ENCODE measurements at regions not wholly inside any gene's neighbourhood (a gene's known extent, or its start where the extent isn't known, plus 50 kb on each side); places are given as distances from the start of the nearest gene placed in this dataset.

GRCh38 chr6:48057601-48058000 lies 53.4 kb downstream of the PTCHD4 start:
- DNase-seq (ENCODE audit: low spot score) = no peak
- FAIRE-seq = no peak

GRCh38 chr6:48048451-48049146 lies 62.4 kb downstream of the PTCHD4 start:
- DNase-seq (ENCODE audit: low spot score) = no peak
- FAIRE-seq = no peak

- no peak for DNase-seq (ENCODE audit: low spot score)
- FAIRE-seq = no peak
These were observed 69.1 kb downstream of the PTCHD4 start for GRCh38 chr6:48041894-48042293.

- FAIRE-seq (no peak), DNase-seq (ENCODE audit: low spot score) (no peak)
These were observed 73.1 kb downstream of the PTCHD4 start for GRCh38 chr6:48037946-48038345.

GRCh38 chr6:48036316-48036715 lies 74.7 kb downstream of the PTCHD4 start:
- no peak for FAIRE-seq
- DNase-seq (ENCODE audit: low spot score) = peak; percentile 36

DNA sequence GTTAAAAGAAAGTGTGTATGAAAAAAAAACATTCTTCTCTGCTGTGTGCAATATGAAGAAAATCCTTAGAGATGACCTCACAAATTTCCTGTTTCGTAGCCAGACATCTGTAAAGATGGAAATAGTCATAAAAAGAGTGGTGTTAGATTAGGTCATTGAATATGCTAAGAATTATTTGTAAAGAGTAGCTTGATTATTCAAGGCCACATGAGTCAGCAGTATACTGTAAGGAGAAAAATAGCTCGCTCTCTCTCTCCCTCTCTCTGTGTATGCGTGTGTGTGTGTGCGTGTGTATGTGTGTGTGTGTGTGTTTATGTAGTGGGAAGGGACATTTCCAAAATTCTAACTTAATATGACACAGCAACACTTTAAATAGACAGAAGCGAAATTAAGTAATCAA lies 78.8 kb downstream of the PTCHD4 start:
- peak; percentile 21 for DNase-seq (ENCODE audit: low spot score)

DNA sequence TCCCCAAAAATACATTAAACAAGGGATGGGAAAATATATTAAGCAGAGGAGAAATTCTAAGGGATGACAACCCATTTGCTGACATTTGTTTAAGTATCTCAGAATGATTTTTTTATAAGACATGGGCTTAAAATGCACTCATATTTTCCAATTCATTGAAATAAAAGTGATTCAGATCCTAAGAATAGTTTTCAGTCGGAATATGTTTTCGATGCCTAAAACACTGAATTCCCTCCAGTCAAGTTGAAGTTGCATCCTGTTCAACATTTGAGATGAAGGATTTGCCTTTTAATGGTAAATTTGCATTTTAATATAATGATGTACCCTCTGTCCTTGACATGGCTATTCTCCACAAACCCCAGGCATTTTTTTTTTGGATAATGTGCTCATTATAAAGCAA lies 79.3 kb downstream of the PTCHD4 start:
- no peak for FAIRE-seq
- no peak for DNase-seq (ENCODE audit: low spot score)

More for the DNA sequence above, 78.8 kb downstream of the PTCHD4 start:
- FAIRE-seq = no peak

GRCh38 chr6:48027704-48028435 lies 83.1 kb downstream of the PTCHD4 start:
- DNase-seq (ENCODE audit: low spot score) (no peak), FAIRE-seq (no peak)

DNA sequence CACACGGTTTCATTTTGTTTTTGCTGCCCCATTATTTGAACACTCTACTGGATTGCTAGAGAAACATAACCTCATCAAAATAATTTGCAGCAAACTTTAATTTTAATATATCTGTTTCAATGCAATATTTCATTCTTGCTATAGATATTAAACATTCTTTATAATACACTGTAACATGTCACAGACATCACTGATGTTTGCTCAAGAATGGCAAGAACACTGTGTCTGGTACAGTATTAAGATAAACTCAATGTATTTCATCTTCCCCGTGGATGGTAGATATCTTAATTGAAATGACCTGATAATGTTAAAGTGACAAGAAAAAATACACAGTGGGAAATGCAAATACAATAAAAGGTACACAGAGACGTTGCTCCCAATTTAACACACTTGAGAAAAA lies 86.0 kb downstream of the PTCHD4 start:
- FAIRE-seq (no peak), DNase-seq (ENCODE audit: low spot score) (no peak)

- DNase-seq (ENCODE audit: low spot score) (no peak), FAIRE-seq (no peak)
These were observed 89.1 kb downstream of the PTCHD4 start for GRCh38 chr6:48021904-48022303.

GRCh38 chr6:48016020-48016755 lies 94.8 kb downstream of the PTCHD4 start:
- peak; percentile 23 for DNase-seq (ENCODE audit: low spot score)
- FAIRE-seq = no peak

- DNase-seq (ENCODE audit: low spot score) (no peak), FAIRE-seq (no peak)
These were observed 118.2 kb downstream of the PTCHD4 start for GRCh38 chr6:47992809-47993208.

DNA sequence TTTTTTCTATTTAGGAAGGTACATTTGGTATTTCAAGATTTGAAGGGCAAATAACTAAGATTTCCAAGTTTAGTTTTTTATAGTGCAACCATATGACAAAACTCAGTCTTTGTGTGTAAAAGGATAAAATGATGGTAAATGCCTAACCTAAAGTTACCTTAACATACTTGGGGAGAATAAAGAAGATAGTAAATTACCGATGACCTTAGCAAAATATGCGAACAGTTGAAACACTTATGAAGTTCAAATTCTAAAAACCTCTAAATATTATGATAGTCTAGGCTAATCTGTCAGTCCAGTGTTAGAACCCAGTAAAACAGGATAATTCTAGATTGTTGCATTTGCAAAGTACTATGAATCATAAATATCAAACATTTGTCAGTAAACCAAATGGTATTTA lies 127.5 kb downstream of the PTCHD4 start:
- no peak for FAIRE-seq
- DNase-seq (ENCODE audit: low spot score) = no peak

DNA sequence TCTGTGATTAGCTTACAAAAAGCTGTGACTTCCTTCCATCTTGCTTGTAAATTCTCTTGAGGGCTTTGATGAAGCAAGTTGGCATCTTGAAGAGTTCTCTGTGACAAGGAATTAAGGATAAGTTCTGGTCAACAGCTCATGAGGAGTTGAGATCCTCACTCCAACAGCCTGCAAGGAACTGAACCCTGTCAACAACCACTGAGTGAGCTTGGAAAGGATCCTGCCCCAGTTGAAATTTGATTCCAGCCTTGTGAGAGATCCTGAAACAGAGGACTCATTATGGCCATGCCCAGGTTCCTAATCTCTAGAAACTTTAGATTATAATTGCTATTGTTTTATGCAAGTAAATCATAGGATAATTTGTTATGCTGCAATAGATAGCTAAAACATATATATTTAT lies 133.7 kb downstream of the PTCHD4 start:
- FAIRE-seq = no peak
- no peak for DNase-seq (ENCODE audit: low spot score)

- no peak for FAIRE-seq
- no peak for DNase-seq (ENCODE audit: low spot score)
These were observed 136.9 kb downstream of the PTCHD4 start for GRCh38 chr6:47974106-47974505.

DNA sequence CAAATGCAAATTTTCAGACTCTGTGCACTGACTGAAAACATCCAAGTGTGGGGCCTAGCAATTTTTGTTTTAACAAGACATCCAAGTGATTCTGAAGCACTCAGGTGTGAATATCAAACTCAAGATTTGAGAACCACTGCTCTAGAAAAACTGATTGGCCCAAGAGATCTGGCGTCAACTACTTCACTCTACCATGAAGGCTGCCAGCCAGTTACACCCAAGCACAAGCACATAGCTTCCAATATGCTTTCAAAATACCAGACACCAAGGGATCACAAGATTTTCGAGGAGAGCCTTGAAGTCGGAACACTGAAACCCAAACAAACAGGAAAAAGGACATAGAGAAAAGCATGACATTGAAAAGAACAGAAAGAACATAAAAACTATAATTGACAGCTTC lies 140.2 kb downstream of the PTCHD4 start:
- DNase-seq (ENCODE audit: low spot score) (no peak), FAIRE-seq (no peak)

- FAIRE-seq (no peak), DNase-seq (ENCODE audit: low spot score) (no peak)
These were observed 143.2 kb downstream of the PTCHD4 start for GRCh38 chr6:47967843-47968242.

- no peak for FAIRE-seq
- no peak for DNase-seq (ENCODE audit: low spot score)
These were observed 146.0 kb downstream of the PTCHD4 start for GRCh38 chr6:47964969-47965368.

GRCh38 chr6:47952640-47953039 lies 158.4 kb downstream of the PTCHD4 start:
- no peak for FAIRE-seq
- no peak for DNase-seq (ENCODE audit: low spot score)

DNA sequence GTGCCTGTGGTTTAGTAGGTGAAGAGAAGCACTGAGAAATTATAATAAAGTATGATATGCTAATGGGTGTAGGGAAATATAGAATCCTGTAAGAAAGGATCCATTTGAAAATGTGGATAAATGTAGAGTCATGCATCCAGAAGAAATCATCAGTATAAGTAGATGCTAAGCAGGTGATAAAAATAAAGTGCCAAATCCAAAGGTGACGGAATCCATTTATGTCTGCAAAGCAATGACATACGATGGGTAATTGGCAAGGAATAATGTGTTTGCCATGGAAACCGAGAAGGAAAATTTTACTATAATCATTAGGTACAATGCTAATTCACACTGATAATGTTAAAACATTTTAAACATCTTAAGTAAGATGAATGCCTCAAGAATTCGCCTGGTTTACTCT lies 163.0 kb downstream of the OPN5 start:
- DNase-seq (ENCODE audit: low spot score) (no peak), FAIRE-seq (no peak)

DNA sequence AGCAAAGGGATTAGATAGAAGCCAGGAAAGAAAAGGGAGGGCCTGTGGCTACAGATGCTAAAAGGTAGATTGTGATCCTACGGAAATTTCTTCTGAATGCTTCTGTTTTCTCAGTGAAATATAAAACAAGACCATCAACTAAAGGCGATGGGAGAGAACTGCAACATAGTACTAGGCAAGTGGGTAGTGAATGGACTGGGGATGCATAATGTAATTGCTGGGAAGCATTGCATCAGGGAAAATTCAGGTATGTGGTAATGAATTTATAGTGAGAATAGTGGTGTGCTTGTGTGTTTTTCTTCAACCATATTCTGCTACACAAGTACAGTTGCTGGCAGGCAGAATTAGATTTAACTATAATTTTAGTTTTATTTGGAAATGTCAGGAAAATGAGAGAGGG lies 156.6 kb downstream of the OPN5 start:
- no peak for DNase-seq (ENCODE audit: low spot score)
- no peak for FAIRE-seq

GRCh38 chr6:47936820-47937219 lies 155.0 kb downstream of the OPN5 start:
- FAIRE-seq (no peak), DNase-seq (ENCODE audit: low spot score) (no peak)
